ENCODE measurements at regions not wholly inside any gene's neighbourhood (a gene's known extent, or its start where the extent isn't known, plus 50 kb on each side); places are given as distances from the start of the nearest gene placed in this dataset.

GRCh38 chr11:127683321-127683720 lies 682.8 kb upstream of the KIRREL3 start:
- no peak overlapping the region for H3K4me3 Mint-ChIP-seq
- no peaks in the 10 kb centered on the region for H3K36me3 Mint-ChIP-seq (ENCODE audit: low read depth)
- no peaks in the 10 kb centered on the region for H3K4me1 Mint-ChIP-seq (ENCODE audit: low read depth)
- intact Hi-C loops (cut with micrococcal nuclease) = no loop called here
- no peak for TF ChIP-seq CTCF (IDR thresholded peaks at IDR 0.05)
- H3K27me3 Mint-ChIP-seq = peaks cover 3% of the 10 kb centered on the region
- H3K9me3 Mint-ChIP-seq = no peaks in the 10 kb centered on the region
- ATAC-seq (no peak), DNase-seq (no peak)
- ChIA-PET POLR2A (no interaction called here), CTCF (no interaction called here)
- H3K27ac Mint-ChIP-seq = no peak overlapping the region

GRCh38 chr11:127679816-127680545 lies 679.4 kb upstream of the KIRREL3 start:
- TF ChIP-seq CTCF (IDR thresholded peaks at IDR 0.05) = no peak
- Mint-ChIP-seq H3K27ac (no peak overlapping the region), H3K4me3 (no peak overlapping the region), H3K4me1 (ENCODE audit: low read depth) (no peaks in the 10 kb centered on the region), H3K36me3 (ENCODE audit: low read depth) (no peaks in the 10 kb centered on the region), H3K27me3 (peaks cover 3% of the 10 kb centered on the region), H3K9me3 (no peaks in the 10 kb centered on the region)
- intact Hi-C loops (cut with micrococcal nuclease) = no loop called here
- ChIA-PET CTCF (interaction anchor here (1.0 kb wide), 1 partner anchor 13 kb away, joined by 3 read pairs; no protein-coding TSS in a partner anchor), POLR2A (no interaction called here)
- ATAC-seq = no peak
- no peak for DNase-seq

DNA sequence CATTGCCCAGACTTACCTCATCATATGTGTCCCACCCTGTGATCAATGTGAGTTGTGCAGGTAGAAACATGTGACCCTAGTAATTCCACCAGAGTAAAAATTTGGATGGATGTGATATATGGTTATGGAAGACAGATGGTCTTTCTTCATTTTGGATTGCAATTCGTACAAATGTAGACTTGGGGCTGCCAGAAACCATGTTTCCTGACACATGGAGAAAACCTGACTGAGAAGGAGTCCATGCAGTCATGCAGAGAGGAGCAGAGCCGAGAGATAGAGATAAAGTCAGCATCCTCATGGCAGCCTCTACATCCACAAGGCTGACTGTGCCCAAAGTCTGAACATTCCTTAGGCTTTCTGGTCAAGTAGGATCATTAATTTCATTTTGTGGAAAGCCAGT lies 678.1 kb upstream of the KIRREL3 start:
- POLR2A ChIA-PET = no interaction called here
- ATAC-seq = no peak
- intact Hi-C loops (cut with micrococcal nuclease) = no loop called here
- Mint-ChIP-seq H3K27me3 (peaks cover 3% of the 10 kb centered on the region), H3K4me3 (no peak overlapping the region), H3K9me3 (no peaks in the 10 kb centered on the region), H3K36me3 (ENCODE audit: low read depth) (no peaks in the 10 kb centered on the region), H3K4me1 (ENCODE audit: low read depth) (no peaks in the 10 kb centered on the region), H3K27ac (no peak overlapping the region)
- TF ChIP-seq CTCF (IDR thresholded peaks at IDR 0.05) = no peak
- CTCF ChIA-PET = no interaction called here
- no peak for DNase-seq

- POLR2A ChIA-PET = no interaction called here
- H3K4me3 Mint-ChIP-seq = no peak overlapping the region
- H3K36me3 Mint-ChIP-seq (ENCODE audit: low read depth) = no peaks in the 10 kb centered on the region
- CTCF ChIA-PET = no interaction called here
- H3K27me3 Mint-ChIP-seq = peaks cover 3% of the 10 kb centered on the region
- no peaks in the 10 kb centered on the region for H3K4me1 Mint-ChIP-seq (ENCODE audit: low read depth)
- ATAC-seq (no peak), DNase-seq (no peak)
- H3K9me3 Mint-ChIP-seq = no peaks in the 10 kb centered on the region
- TF ChIP-seq CTCF (IDR thresholded peaks at IDR 0.05) = no peak
- intact Hi-C loops (cut with micrococcal nuclease) = no loop called here
- no peak overlapping the region for H3K27ac Mint-ChIP-seq
Observed at GRCh38 chr11:127677660-127678425, 677.3 kb upstream of the KIRREL3 start.

- ATAC-seq = no peak
- Mint-ChIP-seq H3K4me3 (no peak overlapping the region), H3K4me1 (ENCODE audit: low read depth) (no peaks in the 10 kb centered on the region), H3K27ac (no peak overlapping the region), H3K36me3 (ENCODE audit: low read depth) (no peaks in the 10 kb centered on the region), H3K27me3 (peaks cover 3% of the 10 kb centered on the region), H3K9me3 (no peaks in the 10 kb centered on the region)
- ChIA-PET POLR2A (no interaction called here), CTCF (no interaction called here)
- TF ChIP-seq CTCF (IDR thresholded peaks at IDR 0.05) = no peak
- DNase-seq = no peak
- intact Hi-C loops (cut with micrococcal nuclease) = no loop called here
Observed at GRCh38 chr11:127675581-127675980, 675.0 kb upstream of the KIRREL3 start.
